SJSA1 (cell line): ENCODE measurements at regions not wholly inside any gene's neighbourhood (a gene's known extent, or its start where the extent isn't known, plus 50 kb on each side); places are given as distances from the start of the nearest gene placed in this dataset.
"Not testable (repeated sequence)": the region's sequence is repeated elsewhere in the genome, so short reads cannot be mapped to it uniquely, and the experiment has no call there.

ENCODE experiments used
- DNase-seq, 2 experiments: peaks; one replicate each; pipeline ENCODE4 v3.0.0-alpha.2; 2015 to 2020; ENCODE audit warnings: low spot score in 2 of 2, low read depth in 1 of 2
- H3K27ac ChIP-seq: fragments of 250-450 bp; sonication (Bioruptor Pico); 2 replicates; pipeline ENCODE4 v1.5.1; 2020; ENCODE audit warnings: mild to moderate bottlenecking, moderate library complexity
- H3K27me3 ChIP-seq: fragments of 250-450 bp; sonication (Bioruptor Pico); replicated peaks from 2 replicates; pipeline ENCODE4 v1.5.1; 2020; ENCODE audit warnings: mild to moderate bottlenecking, moderate library complexity
- H3K36me3 ChIP-seq: fragments of 250-450 bp; sonication (Bioruptor Pico); 2 replicates; pipeline ENCODE4 v1.5.1; 2020; ENCODE audit warnings: mild to moderate bottlenecking
- H3K4me1 ChIP-seq: fragments of 250-450 bp; sonication (Bioruptor Pico); replicated peaks from 2 replicates; pipeline ENCODE4 v1.6.1; 2021; ENCODE audit warnings: mild to moderate bottlenecking
- H3K4me3 ChIP-seq: fragments of 250-450 bp; sonication (Bioruptor Pico); 2 replicates; pipeline ENCODE4 v1.5.1; 2020; ENCODE audit warnings: mild to moderate bottlenecking
- H3K9me3 ChIP-seq: fragments of 250-450 bp; sonication (Bioruptor Pico); replicated peaks from 2 replicates; pipeline ENCODE4 v1.5.1; 2020; ENCODE audit warnings: mild to moderate bottlenecking

- Histone ChIP-seq H3K27ac (no peak overlapping the region), H3K4me3 (no peak overlapping the region), H3K27me3 (no peaks in the 10 kb centered on the region), H3K4me1 (no peaks in the 10 kb centered on the region), H3K9me3 (no peaks in the 10 kb centered on the region), H3K36me3 (no peaks in the 10 kb centered on the region)
- DNase-seq: no peak
Observed at GRCh38 chr16:75811020-75811634, 84.8 kb upstream of the CPHXL start.

GRCh38 chr16:75818491-75818890 is 92.2 kb upstream of the CPHXL start:
- no peaks in the 10 kb centered on the region for H3K4me1 ChIP-seq
- no peak overlapping the region for H3K4me3 ChIP-seq
- no peak overlapping the region for H3K27ac ChIP-seq
- no peaks in the 10 kb centered on the region for H3K36me3 ChIP-seq
- H3K27me3 ChIP-seq: no peaks in the 10 kb centered on the region
- H3K9me3 ChIP-seq: no peaks in the 10 kb centered on the region
- no peak for DNase-seq

- Histone ChIP-seq H3K27me3 (no peaks in the 10 kb centered on the region), H3K36me3 (no peaks in the 10 kb centered on the region), H3K9me3 (no peaks in the 10 kb centered on the region), H3K4me1 (no peaks in the 10 kb centered on the region), H3K4me3 (no peak overlapping the region), H3K27ac (no peak overlapping the region)
- DNase-seq: no peak
Observed at GRCh38 chr16:75820672-75821071, 94.4 kb upstream of the CPHXL start.

- Histone ChIP-seq H3K36me3 (no peaks in the 10 kb centered on the region), H3K9me3 (no peaks in the 10 kb centered on the region), H3K4me1 (no peaks in the 10 kb centered on the region), H3K4me3 (no peak overlapping the region), H3K27me3 (no peaks in the 10 kb centered on the region), H3K27ac (no peak overlapping the region)
- DNase-seq: no peak
Observed at GRCh38 chr16:75821117-75821516, 94.8 kb upstream of the CPHXL start.

- H3K36me3 ChIP-seq, H3K9me3 ChIP-seq, H3K27ac ChIP-seq, H3K4me3 ChIP-seq, DNase-seq, H3K4me1 ChIP-seq, H3K27me3 ChIP-seq: not testable (repeated sequence)
Observed at GRCh38 chr16:75825750-75826149, 99.5 kb upstream of the CPHXL start.

GRCh38 chr16:75827372-75828038 is 101.2 kb upstream of the CPHXL start:
- not testable (repeated sequence) for H3K4me1 ChIP-seq, H3K27ac ChIP-seq, DNase-seq, H3K9me3 ChIP-seq, H3K4me3 ChIP-seq, H3K36me3 ChIP-seq, H3K27me3 ChIP-seq

- not testable (repeated sequence) for H3K27me3 ChIP-seq, H3K4me3 ChIP-seq, H3K27ac ChIP-seq, H3K36me3 ChIP-seq, H3K4me1 ChIP-seq, DNase-seq, H3K9me3 ChIP-seq
Observed at GRCh38 chr16:75833385-75833784, 107.1 kb upstream of the CPHXL start.

GRCh38 chr16:75836347-75837010 is 110.2 kb upstream of the CPHXL start:
- Histone ChIP-seq H3K9me3 (no peaks in the 10 kb centered on the region), H3K27me3 (no peaks in the 10 kb centered on the region), H3K4me3 (no peak overlapping the region), H3K27ac (no peak overlapping the region), H3K36me3 (no peaks in the 10 kb centered on the region), H3K4me1 (no peaks in the 10 kb centered on the region)
- DNase-seq: no peak

GRCh38 chr16:75837264-75837663 is 111.0 kb upstream of the CPHXL start:
- Histone ChIP-seq H3K36me3 (no peaks in the 10 kb centered on the region), H3K27me3 (no peaks in the 10 kb centered on the region), H3K4me3 (no peak overlapping the region), H3K9me3 (no peaks in the 10 kb centered on the region), H3K4me1 (no peaks in the 10 kb centered on the region), H3K27ac (no peak overlapping the region)
- DNase-seq: no peak

GRCh38 chr16:75837681-75838080 is 111.4 kb upstream of the CPHXL start:
- Histone ChIP-seq H3K27ac (no peak overlapping the region; the same call in 1 of the 2 replicates), H3K4me1 (no peaks in the 10 kb centered on the region), H3K4me3 (no peak overlapping the region), H3K27me3 (no peaks in the 10 kb centered on the region), H3K36me3 (no peaks in the 10 kb centered on the region), H3K9me3 (no peaks in the 10 kb centered on the region)
- DNase-seq: no peak

- no peak for DNase-seq
- Histone ChIP-seq H3K9me3 (no peaks in the 10 kb centered on the region), H3K27me3 (0 out of 2 replicates have a peak, but pooled peaks cover 2% of the 10 kb centered on the region), H3K4me3 (no peak overlapping the region), H3K36me3 (no peaks in the 10 kb centered on the region), H3K4me1 (no peaks in the 10 kb centered on the region), H3K27ac (no peak overlapping the region)
Observed at GRCh38 chr16:75841517-75841916, 115.2 kb upstream of the CPHXL start.

- Histone ChIP-seq H3K4me1 (no peaks in the 10 kb centered on the region), H3K9me3 (no peaks in the 10 kb centered on the region), H3K36me3 (no peaks in the 10 kb centered on the region), H3K27ac (no peak overlapping the region), H3K4me3 (no peak overlapping the region), H3K27me3 (0 out of 2 replicates have a peak, but pooled peaks cover 2% of the 10 kb centered on the region)
- no peak for DNase-seq
Observed at GRCh38 chr16:75847172-75847571, 120.9 kb upstream of the CPHXL start.

GRCh38 chr16:75854152-75854551 is 127.9 kb upstream of the CPHXL start:
- H3K27ac ChIP-seq: no peak overlapping the region
- no peak overlapping the region for H3K4me3 ChIP-seq
- H3K27me3 ChIP-seq: no peaks in the 10 kb centered on the region
- DNase-seq: no peak
- H3K36me3 ChIP-seq: no peaks in the 10 kb centered on the region
- H3K4me1 ChIP-seq: no peaks in the 10 kb centered on the region
- no peaks in the 10 kb centered on the region for H3K9me3 ChIP-seq

- no peaks in the 10 kb centered on the region for H3K27me3 ChIP-seq
- DNase-seq: no peak
- no peak overlapping the region for H3K4me3 ChIP-seq
- no peaks in the 10 kb centered on the region for H3K9me3 ChIP-seq
- no peak overlapping the region for H3K27ac ChIP-seq
- no peaks in the 10 kb centered on the region for H3K36me3 ChIP-seq
- no peaks in the 10 kb centered on the region for H3K4me1 ChIP-seq
Observed at GRCh38 chr16:75860326-75861053, 134.2 kb upstream of the CPHXL start.
